ENCODE measurements at regions not wholly inside any gene's neighbourhood (a gene's known extent, or its start where the extent isn't known, plus 50 kb on each side); places are given as distances from the start of the nearest gene placed in this dataset.

GRCh38 chr2:129118296-129118695 lies 799.6 kb upstream of the HS6ST1 start:
- TF ChIP-seq CTCF (IDR thresholded peaks at IDR 0.05), result no peak
- TF ChIP-seq POLR2A (IDR thresholded peaks at IDR 0.05), result no peak
